GM12872 (cell line): ENCODE measurements at regions not wholly inside any gene's neighbourhood (a gene's known extent, or its start where the extent isn't known, plus 50 kb on each side); places are given as distances from the start of the nearest gene placed in this dataset.

Source experiments
- CTCF ChIP-seq: IDR thresholded peaks from 3 replicates; pipeline ENCODE4 v1.5.1; 2011; ENCODE audit warnings: low read depth, mild to moderate bottlenecking, low read length, moderate library complexity; ENCODE audit not compliant: insufficient read depth

- TF ChIP-seq CTCF: no peak
These were observed 994.3 kb upstream of the ADGRL2 start for GRCh38 chr1:80806431-80806830.

GRCh38 chr1:80801695-80802094, 999.0 kb upstream of the ADGRL2 start:
- no peak for TF ChIP-seq CTCF

- TF ChIP-seq CTCF: 0 out of 3 replicates have a peak, but pooled peaks have one; percentile 4
These were observed 1001.3 kb upstream of the ADGRL2 start for GRCh38 chr1:80799457-80799856.

- peak; percentile 22; the same call in 1 of the 3 replicates for TF ChIP-seq CTCF
These were observed 1021.5 kb upstream of the ADGRL2 start for GRCh38 chr1:80779275-80779674.

GRCh38 chr1:80778094-80778840, 1022.5 kb upstream of the ADGRL2 start:
- no peak for TF ChIP-seq CTCF

- TF ChIP-seq CTCF: no peak
These were observed 1024.5 kb upstream of the ADGRL2 start for GRCh38 chr1:80776266-80776665.

- TF ChIP-seq CTCF: no peak
These were observed 1031.5 kb upstream of the ADGRL2 start for GRCh38 chr1:80769208-80769750.
